GM23338 (cell line): ENCODE measurements at regions not wholly inside any gene's neighbourhood (a gene's known extent, or its start where the extent isn't known, plus 50 kb on each side); places are given as distances from the start of the nearest gene placed in this dataset.

Source experiments
- ATAC-seq: fragments of 200-7000 bp; cut with Tn5 transposase; 3 replicates; pipeline ENCODE4 v1.9.1; 2020
- DNase-seq: peaks from one replicate; pipeline ENCODE4 v3.0.0-alpha.2; 2015; ENCODE audit warnings: low spot score
- H2AFZ ChIP-seq: fragments of 200-600 bp; sonication (generic); 2 replicates; pipeline ENCODE4 v1.8.0; 2016; ENCODE audit warnings: antibody characterized with exemption, mild to moderate bottlenecking, moderate library complexity
- H3F3A ChIP-seq: fragments of 200-600 bp; sonication (generic); replicated peaks from 2 replicates; pipeline ENCODE4 v1.8.0; 2017; ENCODE audit warnings: antibody characterized with exemption, mixed run types, low read depth
- H3K27ac ChIP-seq: fragments of 200-600 bp; sonication (generic); 2 replicates; pipeline ENCODE4 v1.6.1; 2016; ENCODE audit warnings: low read depth
- H3K27me3 ChIP-seq: fragments of 200-600 bp; sonication (generic); 2 replicates; pipeline ENCODE4 v1.8.0; 2016; ENCODE audit warnings: mild to moderate bottlenecking, mixed run types, moderate library complexity; ENCODE audit not compliant: insufficient read depth
- H3K36me3 ChIP-seq: fragments of 200-600 bp; sonication (generic); 2 replicates; pipeline ENCODE4 v1.8.0; 2016; ENCODE audit warnings: mild to moderate bottlenecking; ENCODE audit not compliant: insufficient read depth
- H3K4me1 ChIP-seq: fragments of 200-600 bp; sonication (generic); 2 replicates; pipeline ENCODE4 v1.8.0; 2016; ENCODE audit warnings: mild to moderate bottlenecking, moderate library complexity; ENCODE audit not compliant: insufficient read depth
- H3K4me2 ChIP-seq: fragments of 200-600 bp; sonication (generic); 2 replicates; pipeline ENCODE4 v1.7.1; 2017; ENCODE audit warnings: mixed run types
- H3K4me3 ChIP-seq: fragments of 200-600 bp; sonication (generic); 2 replicates; pipeline ENCODE4 v1.6.1; 2016; ENCODE audit warnings: mixed run types
- H3K79me2 ChIP-seq: fragments of 200-600 bp; sonication (generic); replicated peaks from 2 replicates; pipeline ENCODE4 v1.8.0; 2017; ENCODE audit warnings: mild to moderate bottlenecking; ENCODE audit not compliant: insufficient read depth
- H3K9me2 ChIP-seq: fragments of 200-600 bp; sonication (generic); 2 replicates; pipeline ENCODE4 v1.8.0; 2017; ENCODE audit not compliant: insufficient read depth
- H4K20me1 ChIP-seq: fragments of 200-600 bp; sonication (generic); replicated peaks from 2 replicates; pipeline ENCODE4 v1.8.0; 2017; ENCODE audit warnings: mild to moderate bottlenecking; ENCODE audit not compliant: insufficient read depth
- H3K27ac Mint-ChIP-seq: 2 replicates; pipeline ENCODE4 v1.8.0; 2020; ENCODE audit warnings: inconsistent platforms, mild to moderate bottlenecking, moderate library complexity, mixed read lengths
- H3K27me3 Mint-ChIP-seq: 3 replicates; pipeline ENCODE4 v1.8.0; 2022; ENCODE audit warnings: low read depth, mild to moderate bottlenecking, moderate library complexity, mixed read lengths, inconsistent platforms; ENCODE audit not compliant: insufficient read depth, poor library complexity
- H3K36me3 Mint-ChIP-seq: 3 replicates; pipeline ENCODE4 v1.8.0; 2021; ENCODE audit warnings: low read depth, mild to moderate bottlenecking, inconsistent platforms, moderate library complexity, mixed read lengths
- H3K4me1 Mint-ChIP-seq: 3 replicates; pipeline ENCODE4 v1.8.0; 2020; ENCODE audit warnings: mild to moderate bottlenecking, inconsistent platforms, mixed read lengths
- H3K4me3 Mint-ChIP-seq: 3 replicates; pipeline ENCODE4 v1.8.0; 2021; ENCODE audit warnings: moderate library complexity, mild to moderate bottlenecking, inconsistent platforms, mixed read lengths
- H3K9me3 Mint-ChIP-seq: 3 replicates; pipeline ENCODE4 v1.8.0; 2020; ENCODE audit warnings: moderate library complexity, mild to moderate bottlenecking, inconsistent platforms, mixed read lengths
- CREB1 ChIP-seq: fragments of 250-450 bp; sonication (Bioruptor Pico); IDR thresholded peaks from 2 replicates; pipeline ENCODE4 v1.5.0; 2020; ENCODE audit warnings: low read depth, mild to moderate bottlenecking, moderate library complexity
- CTCF ChIP-seq, 2 experiments: fragments of 200-600 bp in 1 of 2; sonication (generic) in 1 of 2; conservative IDR thresholded peaks; 2 replicates each; pipeline versions ENCODE4 v1.5.1 to v1.6.1; 2016 to 2017; ENCODE audit warnings: antibody characterized with exemption in 2 of 2, low read depth in 2 of 2, mild to moderate bottlenecking in 2 of 2, moderate library complexity in 1 of 2
- ETS1 ChIP-seq: IDR thresholded peaks from 2 replicates; pipeline ENCODE4 v1.6.1; 2016; ENCODE audit warnings: antibody characterized with exemption
- EZH2 ChIP-seq: fragments of 200-600 bp; sonication (generic); IDR thresholded peaks from one replicate; pipeline ENCODE4 v1.8.0; 2017; ENCODE audit warnings: antibody characterized with exemption, mild to moderate bottlenecking, low read depth; ENCODE audit not compliant: unreplicated experiment
- EZH2phosphoT487 ChIP-seq: fragments of 200-600 bp; sonication (generic); IDR thresholded peaks from one replicate; pipeline ENCODE4 v1.8.1; 2018; ENCODE audit warnings: antibody characterized with exemption; ENCODE audit not compliant: unreplicated experiment
- JUNB ChIP-seq: IDR thresholded peaks from one replicate; pipeline ENCODE4 v1.6.1; 2016; ENCODE audit warnings: antibody characterized with exemption; ENCODE audit not compliant: unreplicated experiment
- NANOG ChIP-seq: IDR thresholded peaks from 2 replicates; pipeline ENCODE4 v1.6.1; 2016; ENCODE audit warnings: antibody characterized with exemption, borderline replicate concordance
- POLR2AphosphoS5 ChIP-seq: IDR thresholded peaks from 2 replicates; pipeline ENCODE4 v1.6.1; 2016; ENCODE audit warnings: antibody characterized with exemption, low read depth
- REST ChIP-seq: IDR thresholded peaks from one replicate; pipeline ENCODE4 v1.6.1; 2018; ENCODE audit warnings: antibody characterized with exemption; ENCODE audit not compliant: unreplicated experiment
- STAT1 ChIP-seq: IDR thresholded peaks from one replicate; pipeline ENCODE4 v1.6.1; 2016; ENCODE audit warnings: antibody characterized with exemption; ENCODE audit not compliant: unreplicated experiment
- ZNF114 ChIP-seq: fragments of 250-450 bp; sonication (Bioruptor Pico); IDR thresholded peaks from 2 replicates; pipeline ENCODE4 v1.5.0; 2020; ENCODE audit warnings: mild to moderate bottlenecking, moderate library complexity
- ZNF331 ChIP-seq: fragments of 250-450 bp; sonication (Bioruptor Pico); IDR thresholded peaks from 2 replicates; pipeline ENCODE4 v1.5.0; 2020; ENCODE audit warnings: low read depth, mild to moderate bottlenecking, moderate library complexity
- TF ChIP-seq, protein P1 (sequence below): fragments of 250-450 bp; sonication (Bioruptor Pico); IDR thresholded peaks from 2 replicates; pipeline ENCODE4 v1.5.0; 2020; ENCODE audit warnings: mild to moderate bottlenecking, moderate library complexity

DNA sequence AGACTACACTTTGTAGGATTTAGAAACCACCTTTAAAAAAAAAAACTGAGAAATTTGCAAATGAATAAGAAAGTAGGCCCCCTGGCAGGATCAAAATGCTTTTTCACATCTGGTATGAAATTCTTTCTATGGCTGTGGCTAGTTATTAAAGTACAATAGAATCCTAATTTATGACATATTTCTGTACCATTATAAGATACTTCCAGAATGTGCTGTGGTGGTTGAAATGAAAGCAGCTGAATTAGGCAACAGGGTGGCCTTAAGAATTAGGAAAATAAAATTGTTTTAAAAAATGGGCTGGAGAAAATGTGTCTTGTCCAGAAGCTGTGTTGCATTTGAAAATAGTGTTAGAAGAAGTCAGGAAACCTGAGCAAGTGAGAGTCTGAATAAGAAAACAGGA is 85.9 kb upstream of the PDE3A start:
- Histone ChIP-seq H3F3A (no peaks in the 10 kb centered on the region), H2AFZ (no peak overlapping the region), H3K27me3 (no peaks in the 10 kb centered on the region), H3K36me3 (no peaks in the 10 kb centered on the region), H3K4me2 (peak overlapping the region; percentile 17; the same call in 1 of the 2 replicates), H4K20me1 (no peaks in the 10 kb centered on the region), H3K27ac (no peak overlapping the region), H3K4me1 (peaks cover 34% of the 10 kb centered on the region), H3K9me2 (0 out of 2 replicates have a peak, but pooled peaks cover 4% of the 10 kb centered on the region), H3K4me3 (no peak overlapping the region), H3K79me2 (no peaks in the 10 kb centered on the region)
- DNase-seq (peak; percentile 22), ATAC-seq (no peak)
- TF ChIP-seq, protein P1, sequence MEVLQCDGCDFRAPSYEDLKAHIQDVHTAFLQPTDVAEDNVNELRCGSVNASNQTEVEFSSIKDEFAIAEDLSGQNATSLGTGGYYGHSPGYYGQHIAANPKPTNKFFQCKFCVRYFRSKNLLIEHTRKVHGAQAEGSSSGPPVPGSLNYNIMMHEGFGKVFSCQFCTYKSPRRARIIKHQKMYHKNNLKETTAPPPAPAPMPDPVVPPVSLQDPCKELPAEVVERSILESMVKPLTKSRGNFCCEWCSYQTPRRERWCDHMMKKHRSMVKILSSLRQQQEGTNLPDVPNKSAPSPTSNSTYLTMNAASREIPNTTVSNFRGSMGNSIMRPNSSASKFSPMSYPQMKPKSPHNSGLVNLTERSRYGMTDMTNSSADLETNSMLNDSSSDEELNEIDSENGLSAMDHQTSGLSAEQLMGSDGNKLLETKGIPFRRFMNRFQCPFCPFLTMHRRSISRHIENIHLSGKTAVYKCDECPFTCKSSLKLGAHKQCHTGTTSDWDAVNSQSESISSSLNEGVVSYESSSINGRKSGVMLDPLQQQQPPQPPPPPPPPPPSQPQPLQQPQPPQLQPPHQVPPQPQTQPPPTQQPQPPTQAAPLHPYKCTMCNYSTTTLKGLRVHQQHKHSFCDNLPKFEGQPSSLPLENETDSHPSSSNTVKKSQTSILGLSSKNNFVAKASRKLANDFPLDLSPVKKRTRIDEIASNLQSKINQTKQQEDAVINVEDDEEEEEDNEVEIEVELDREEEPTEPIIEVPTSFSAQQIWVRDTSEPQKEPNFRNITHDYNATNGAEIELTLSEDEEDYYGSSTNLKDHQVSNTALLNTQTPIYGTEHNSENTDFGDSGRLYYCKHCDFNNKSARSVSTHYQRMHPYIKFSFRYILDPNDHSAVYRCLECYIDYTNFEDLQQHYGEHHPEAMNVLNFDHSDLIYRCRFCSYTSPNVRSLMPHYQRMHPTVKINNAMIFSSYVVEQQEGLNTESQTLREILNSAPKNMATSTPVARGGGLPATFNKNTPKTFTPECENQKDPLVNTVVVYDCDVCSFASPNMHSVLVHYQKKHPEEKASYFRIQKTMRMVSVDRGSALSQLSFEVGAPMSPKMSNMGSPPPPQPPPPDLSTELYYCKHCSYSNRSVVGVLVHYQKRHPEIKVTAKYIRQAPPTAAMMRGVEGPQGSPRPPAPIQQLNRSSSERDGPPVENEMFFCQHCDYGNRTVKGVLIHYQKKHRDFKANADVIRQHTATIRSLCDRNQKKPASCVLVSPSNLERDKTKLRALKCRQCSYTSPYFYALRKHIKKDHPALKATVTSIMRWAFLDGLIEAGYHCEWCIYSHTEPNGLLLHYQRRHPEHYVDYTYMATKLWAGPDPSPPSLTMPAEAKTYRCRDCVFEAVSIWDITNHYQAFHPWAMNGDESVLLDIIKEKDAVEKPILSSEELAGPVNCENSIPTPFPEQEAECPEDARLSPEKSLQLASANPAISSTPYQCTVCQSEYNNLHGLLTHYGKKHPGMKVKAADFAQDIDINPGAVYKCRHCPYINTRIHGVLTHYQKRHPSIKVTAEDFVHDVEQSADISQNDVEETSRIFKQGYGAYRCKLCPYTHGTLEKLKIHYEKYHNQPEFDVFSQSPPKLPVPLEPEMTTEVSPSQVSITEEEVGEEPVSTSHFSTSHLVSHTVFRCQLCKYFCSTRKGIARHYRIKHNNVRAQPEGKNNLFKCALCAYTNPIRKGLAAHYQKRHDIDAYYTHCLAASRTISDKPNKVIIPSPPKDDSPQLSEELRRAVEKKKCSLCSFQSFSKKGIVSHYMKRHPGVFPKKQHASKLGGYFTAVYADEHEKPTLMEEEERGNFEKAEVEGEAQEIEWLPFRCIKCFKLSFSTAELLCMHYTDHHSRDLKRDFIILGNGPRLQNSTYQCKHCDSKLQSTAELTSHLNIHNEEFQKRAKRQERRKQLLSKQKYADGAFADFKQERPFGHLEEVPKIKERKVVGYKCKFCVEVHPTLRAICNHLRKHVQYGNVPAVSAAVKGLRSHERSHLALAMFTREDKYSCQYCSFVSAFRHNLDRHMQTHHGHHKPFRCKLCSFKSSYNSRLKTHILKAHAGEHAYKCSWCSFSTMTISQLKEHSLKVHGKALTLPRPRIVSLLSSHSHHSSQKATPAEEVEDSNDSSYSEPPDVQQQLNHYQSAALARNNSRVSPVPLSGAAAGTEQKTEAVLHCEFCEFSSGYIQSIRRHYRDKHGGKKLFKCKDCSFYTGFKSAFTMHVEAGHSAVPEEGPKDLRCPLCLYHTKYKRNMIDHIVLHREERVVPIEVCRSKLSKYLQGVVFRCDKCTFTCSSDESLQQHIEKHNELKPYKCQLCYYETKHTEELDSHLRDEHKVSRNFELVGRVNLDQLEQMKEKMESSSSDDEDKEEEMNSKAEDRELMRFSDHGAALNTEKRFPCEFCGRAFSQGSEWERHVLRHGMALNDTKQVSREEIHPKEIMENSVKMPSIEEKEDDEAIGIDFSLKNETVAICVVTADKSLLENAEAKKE (CRISPR knock-in tag): no peak
- TF ChIP-seq JUNB (no peak), POLR2AphosphoS5 (no peak), NANOG (no peak), EZH2 (no peak), EZH2phosphoT487 (no peak), REST (no peak), ETS1 (no peak), CTCF (conservative IDR thresholded peaks at IDR 0.05; ENCODE audit: low read depth in 2 of 2) (no peak), STAT1 (no peak), CREB1 (CRISPR knock-in tag) (no peak), ZNF331 (no peak), ZNF114 (CRISPR knock-in tag) (no peak)
- H3K9me3 Mint-ChIP-seq: peaks cover 5% of the 10 kb centered on the region; the same call in 2 of the 3 replicates
- H3K4me3 Mint-ChIP-seq: no peak overlapping the region
- no peak overlapping the region for H3K27ac Mint-ChIP-seq
- H3K27me3 Mint-ChIP-seq: peaks cover 3% of the 10 kb centered on the region
- H3K36me3 Mint-ChIP-seq: peaks cover 3% of the 10 kb centered on the region; the same call in 2 of the 3 replicates
- H3K4me1 Mint-ChIP-seq: peaks cover 35% of the 10 kb centered on the region
